ENCODE measurements at regions not wholly inside any gene's neighbourhood (a gene's known extent, or its start where the extent isn't known, plus 50 kb on each side); places are given as distances from the start of the nearest gene placed in this dataset.

DNA sequence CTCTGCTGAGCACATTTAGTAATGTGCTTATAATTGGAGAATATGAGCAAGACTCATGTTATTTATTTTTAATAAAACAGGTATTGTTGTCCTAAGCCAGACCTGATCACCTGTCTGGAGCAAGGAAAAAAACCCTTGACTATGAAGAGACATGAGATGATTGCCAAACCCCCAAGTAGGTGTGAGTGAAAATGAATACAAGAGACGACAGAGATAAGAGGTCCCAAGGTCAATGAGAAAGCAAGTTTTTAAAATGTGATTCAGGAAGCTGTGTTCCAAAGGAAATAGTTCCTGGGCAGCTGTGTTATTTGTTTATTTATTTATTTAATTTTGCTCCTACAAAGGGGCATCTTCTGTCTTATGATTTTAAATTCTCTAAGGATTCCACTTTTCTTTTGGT is 83.1 kb downstream of the ZNF486 start:
- no peak for DNase-seq (ENCODE audit: low read depth in 1 of 2, low spot score in 1 of 2)

Data from stimulated activated CD4-positive, alpha-beta T cell treated with anti-CD3 and anti-CD28 coated beads, Interleukin-15, amount 100 ng/mL, for 1 hour (primary cell).